ENCODE measurements at regions not wholly inside any gene's neighbourhood (a gene's known extent, or its start where the extent isn't known, plus 50 kb on each side); places are given as distances from the start of the nearest gene placed in this dataset.

DNA sequence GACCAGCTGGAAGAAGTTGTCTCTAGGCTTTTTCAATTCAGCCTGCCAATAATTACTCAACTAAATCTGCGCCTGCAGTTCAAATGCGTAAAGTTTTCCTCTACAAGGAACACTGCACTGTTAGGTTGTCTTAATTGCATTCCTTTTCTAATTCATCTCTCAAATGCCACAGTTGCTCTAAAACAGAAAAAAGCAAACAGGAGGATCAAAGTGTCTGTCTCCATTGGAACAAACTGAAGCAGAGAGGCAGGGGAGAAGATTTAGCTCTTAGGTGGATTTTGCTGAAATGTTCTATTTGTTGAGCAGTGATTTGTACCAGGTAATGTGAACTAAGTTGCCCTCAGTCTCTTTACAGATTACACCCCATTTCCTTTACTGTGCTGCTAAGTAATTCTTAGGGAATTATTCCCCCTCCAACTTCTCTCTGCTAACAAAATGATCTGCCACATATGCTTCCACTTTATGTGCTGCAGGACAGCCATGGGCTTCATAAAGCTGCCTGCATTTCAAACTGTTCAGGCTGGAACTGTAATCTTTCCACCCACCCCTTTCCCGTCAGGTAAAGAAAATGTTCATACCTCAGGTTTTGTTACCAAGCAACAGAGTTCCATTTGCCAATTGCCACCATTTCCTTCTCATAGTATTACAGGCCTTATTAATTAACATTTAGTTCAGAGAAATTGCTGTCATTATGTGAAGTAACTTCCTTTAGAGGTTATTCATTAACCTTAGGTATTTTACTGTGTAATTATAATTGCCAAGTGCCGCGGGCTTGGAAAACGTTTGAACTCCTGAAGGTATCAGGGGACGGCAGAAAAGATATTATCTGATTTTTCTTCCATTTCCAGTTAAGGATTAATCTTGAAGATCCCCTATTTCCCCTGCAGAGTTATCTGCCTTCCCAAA is 149.3 kb downstream of the SPRY1 start:
- DNase-seq: no peak

DNA sequence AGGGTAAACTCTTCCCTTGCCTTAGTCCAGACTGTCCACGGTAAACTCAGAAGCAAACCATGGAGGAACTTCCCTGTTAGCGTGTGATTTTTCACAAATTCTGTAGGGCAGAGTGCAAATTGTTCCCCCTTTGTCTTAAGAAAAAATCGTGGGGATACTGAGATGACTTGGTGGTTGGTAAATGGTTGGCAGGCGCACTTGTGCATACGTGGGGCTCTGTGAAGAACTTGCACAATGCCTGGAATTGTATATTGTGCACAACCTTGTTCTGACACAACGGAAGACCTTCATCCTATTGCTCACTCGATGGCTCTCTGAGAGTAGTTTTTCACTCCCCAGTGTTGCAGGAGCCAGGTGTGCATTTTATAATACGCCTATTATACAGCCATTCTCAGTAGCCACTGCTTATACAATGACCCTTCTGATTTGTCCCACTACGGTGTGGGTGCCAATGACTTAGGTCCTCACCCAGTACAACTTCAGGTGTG is 150.0 kb downstream of the SPRY1 start:
- DNase-seq: no peak

DNA sequence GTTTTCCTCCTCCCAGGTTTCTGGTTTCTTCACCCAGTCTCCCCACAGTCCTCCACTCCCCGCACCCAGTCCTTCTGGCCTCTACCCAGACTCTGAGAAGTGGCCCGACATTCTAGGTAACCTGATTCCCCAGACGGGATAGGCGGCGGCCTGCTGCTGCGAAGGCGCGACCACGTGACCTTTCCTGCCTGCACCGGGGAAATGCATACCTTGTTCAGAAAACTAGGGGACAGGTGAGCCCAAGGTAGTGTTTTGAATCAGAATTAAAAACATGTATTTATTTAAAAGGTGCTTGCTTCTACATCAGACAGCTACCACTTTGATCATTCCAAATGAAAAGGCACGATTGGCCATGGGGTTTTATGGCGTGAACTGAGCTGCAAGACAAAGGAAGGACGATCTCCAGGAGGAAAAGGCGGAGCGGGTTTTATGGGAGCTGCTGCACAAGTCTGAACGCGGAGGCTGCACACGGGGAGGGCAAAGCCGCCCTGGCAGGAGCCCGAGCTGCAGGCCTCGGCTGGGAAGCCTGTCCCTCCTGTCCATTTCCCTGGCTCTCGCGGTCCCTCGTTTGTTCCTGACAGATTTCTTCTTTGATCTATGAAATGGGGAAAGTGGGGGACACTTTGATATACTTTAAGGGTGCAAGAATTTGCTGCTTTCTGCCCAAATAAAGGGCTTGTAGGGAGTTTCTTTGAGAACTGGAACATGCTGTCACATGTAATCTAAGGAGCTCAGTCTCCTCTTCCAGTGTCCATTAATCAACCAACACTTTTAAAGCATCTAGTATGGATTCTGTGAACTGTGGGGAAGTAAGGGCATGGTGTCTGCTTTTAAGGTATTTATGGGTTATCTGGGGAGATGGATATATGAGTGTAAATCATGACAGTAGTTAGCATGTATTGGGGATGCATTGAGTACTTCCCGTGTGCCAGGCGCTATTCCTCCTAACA is 150.9 kb downstream of the SPRY1 start:
- no peak for DNase-seq

DNA sequence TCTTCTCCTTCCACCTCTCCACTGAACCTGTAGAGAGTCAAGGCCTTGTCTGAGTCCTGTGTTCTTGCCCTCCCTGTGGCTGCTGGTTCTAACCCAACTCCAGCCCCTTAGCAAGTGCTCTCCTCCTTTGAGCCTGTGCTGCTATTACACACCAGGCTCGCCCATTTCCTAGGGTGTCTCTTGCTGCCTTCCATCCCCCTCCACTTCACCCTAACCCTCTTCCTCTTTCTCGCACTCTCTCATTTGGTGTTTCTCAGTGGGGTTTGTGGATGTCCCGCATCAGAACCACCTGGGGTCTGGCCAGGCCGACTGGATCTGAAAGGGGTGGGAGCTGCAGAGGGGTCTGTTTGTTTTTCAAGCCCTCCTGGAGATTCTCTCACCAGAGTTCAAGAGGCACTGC is 156.7 kb downstream of the SPRY1 start:
- DNase-seq: no peak

DNA sequence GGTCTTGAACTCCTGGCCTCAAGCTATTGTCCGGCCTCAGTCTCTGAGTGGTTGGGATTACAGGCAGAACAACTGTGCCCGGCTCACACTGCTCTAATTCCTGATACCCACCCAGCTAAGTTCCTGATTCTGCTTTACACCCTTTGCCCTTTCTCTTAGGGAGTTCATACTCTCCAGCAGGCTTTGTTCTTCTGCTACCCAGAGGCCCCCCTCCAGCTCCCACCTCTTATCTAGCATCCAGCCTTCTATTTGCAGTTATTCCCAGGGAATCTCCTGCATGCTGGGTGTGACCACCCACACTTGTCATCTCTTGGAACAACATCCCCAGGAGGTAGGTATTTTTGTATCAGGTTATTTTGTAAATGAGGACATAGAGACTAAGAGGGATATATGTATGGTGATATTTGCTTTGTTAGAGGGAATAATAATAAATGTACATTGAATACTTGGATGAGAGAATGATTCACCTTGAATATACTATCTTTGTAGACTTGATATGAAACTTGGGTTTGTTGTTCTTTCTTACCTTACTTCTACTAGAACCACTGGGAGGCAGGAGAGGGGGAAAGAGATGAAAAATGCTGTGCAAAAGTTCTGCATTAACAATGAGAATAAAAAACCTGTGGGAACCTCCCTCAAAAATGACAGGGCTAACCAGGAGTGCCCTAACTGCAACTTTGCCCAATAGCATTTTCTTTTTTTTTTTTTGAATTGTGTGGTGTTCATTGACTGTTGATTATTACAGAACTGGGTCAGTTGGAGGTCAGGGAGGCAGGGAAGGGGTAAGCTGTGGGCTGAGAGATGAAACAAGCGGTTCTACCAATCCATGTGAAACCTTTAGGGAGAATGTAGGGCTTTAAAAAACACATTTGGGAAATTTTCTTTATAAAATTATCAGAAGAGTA is 157.4 kb downstream of the SPRY1 start:
- DNase-seq: no peak

GRCh38 chr4:123554801-123555232 is 158.2 kb downstream of the SPRY1 start:
- no peak for DNase-seq

DNA sequence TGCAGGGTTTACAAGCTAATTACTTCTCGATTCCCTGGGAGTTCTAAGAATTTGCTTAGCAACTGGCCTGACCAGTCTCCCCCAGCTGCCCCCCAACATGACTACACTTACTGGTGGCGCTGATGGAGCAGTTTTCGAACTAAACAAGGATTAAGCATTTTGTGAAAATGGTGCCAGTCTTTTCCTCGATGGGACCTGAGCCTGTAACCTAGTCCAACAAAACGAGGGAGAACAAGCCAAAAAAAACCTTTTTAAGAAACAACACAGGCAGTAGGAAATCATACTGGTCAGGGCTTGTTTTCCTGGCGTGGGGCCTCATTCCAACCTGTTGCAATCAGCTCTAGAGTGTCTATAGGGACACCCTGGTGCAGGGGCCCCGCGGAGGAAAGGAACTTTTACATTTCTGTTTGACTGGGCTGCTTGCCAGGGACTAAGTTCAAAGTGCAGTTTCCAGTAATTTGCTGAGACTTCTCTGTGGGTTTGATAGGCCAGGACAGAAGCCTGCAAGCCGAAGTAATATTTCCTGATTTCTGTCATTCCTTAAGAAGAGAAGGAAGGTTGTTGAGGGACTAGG is 158.7 kb downstream of the SPRY1 start:
- no peak for DNase-seq

- no peak for DNase-seq
These were observed 159.2 kb downstream of the SPRY1 start for GRCh38 chr4:123555807-123556273.

DNA sequence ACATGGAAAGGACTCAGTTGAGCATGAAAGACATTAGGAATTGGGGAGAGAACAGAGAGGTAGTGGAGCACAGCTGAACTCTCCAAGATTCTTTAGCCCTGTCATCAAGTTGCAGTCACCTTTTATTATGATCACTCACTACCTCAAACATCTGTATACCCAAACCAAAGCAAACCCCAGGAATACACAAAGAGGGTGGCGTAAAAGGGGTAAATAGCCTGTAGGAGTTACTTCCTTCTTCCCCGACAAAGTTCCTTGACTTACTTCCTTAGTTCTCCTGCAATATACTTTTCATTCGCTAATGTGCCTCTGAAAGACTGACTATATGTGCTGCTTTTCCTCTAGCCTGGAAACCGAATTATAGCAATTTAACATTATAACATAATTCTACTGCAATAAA is 159.9 kb downstream of the SPRY1 start:
- DNase-seq: no peak

- DNase-seq: no peak
These were observed 161.4 kb downstream of the SPRY1 start for GRCh38 chr4:123557857-123558536.

DNA sequence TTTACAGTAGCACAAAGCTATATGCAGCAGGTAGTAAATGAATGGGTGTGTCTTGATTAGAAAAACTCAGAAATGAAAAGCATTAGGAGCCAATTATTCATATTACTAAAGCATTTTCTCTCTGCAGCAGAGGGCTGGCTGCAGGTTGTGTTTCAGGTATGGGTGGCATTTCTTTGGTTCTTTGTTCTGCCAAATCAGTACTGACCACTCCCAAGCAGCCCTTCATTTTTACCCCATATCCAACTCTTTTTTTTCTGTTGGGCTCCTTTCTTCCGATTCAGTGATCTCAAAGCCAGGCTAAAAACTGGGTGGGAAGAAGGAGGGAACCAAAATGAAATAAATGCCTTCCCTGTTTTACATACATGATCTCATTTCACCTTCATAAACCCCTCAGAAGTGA is 162.3 kb downstream of the SPRY1 start:
- no peak for DNase-seq

GRCh38 chr4:123559955-123560871 is 163.6 kb downstream of the SPRY1 start:
- no peak for DNase-seq

DNA sequence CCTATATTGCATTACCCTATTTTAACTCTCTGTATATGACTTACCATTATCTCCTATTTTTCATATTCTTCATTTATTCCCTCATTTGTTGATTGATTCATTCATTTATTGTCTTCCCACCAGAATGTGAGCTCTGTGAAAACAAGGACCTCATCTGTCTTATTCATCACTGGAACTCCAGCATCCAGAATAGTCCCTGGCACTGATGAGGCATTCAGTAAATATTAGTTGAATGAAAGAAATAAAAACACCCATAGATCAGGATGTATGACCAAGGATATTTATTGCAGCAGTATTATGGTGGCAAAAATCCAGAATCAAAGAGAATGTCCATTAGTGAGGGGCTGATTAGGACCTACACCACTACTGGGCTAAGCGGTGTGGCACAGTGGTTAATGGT is 164.9 kb downstream of the SPRY1 start:
- DNase-seq: no peak

DNA sequence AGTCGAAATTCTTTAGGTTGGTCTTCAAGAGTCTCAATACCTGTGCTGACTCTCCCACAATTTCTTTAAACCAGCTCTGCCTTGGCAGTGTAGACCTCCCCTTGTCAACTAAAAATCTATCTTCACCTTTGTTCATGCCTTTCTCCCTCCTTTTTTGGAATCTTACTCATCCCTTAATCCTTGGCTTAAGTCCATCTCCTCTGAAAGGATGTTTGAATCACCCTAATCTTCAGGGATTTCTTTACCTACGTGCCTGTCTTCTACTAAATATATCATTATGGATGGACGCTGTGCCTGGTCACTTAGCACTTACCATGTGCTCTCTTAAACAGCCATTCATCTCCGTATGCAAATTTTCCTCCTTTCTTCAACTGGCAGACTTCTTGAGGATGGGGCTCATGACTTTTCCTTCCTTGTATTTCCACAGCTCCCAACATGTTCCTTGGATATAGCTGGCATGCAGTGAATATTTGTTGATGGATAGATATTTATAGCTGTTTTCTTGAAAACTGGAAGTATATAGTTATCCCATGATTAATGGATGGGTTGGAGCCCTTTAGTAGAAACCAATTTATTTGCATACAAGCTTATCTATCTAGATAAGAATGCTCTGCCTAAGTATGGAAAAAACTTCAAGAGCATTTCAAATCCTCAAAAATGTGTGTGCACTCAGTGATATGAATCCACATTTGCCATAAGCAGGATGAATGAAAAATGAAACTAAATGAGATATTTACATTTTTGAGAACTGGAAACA is 166.6 kb downstream of the SPRY1 start:
- DNase-seq: no peak

GRCh38 chr4:123564758-123565346 is 168.3 kb downstream of the SPRY1 start:
- peak in 4 of 5 donors; percentile 4 to 77 (median 13) for DNase-seq

GRCh38 chr4:123568936-123569335 is 172.3 kb downstream of the SPRY1 start:
- DNase-seq: no peak

DNA sequence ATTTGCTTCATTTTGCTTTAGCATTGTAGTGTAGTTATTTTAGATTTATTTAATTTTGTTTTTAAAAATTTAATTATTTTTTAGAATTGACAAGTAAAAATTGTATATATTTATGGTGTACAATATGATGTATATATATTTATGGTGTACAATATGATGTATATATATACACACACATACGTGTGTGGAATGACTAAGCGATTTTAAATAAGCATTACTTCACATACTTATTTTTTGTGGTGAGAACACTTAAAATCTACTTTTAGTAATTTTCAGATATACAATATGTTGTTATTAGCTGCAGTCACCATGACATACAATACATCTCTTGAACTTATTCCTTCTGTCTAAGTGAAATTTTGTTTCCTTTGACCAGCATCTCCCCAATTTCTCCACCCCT is 172.9 kb downstream of the SPRY1 start:
- no peak for DNase-seq

- no peak for DNase-seq
These were observed 177.4 kb downstream of the SPRY1 start for GRCh38 chr4:123573866-123574508.
